ENCODE measurements at regions not wholly inside any gene's neighbourhood (a gene's known extent, or its start where the extent isn't known, plus 50 kb on each side); places are given as distances from the start of the nearest gene placed in this dataset.

- TF ChIP-seq CTCF (IDR thresholded peaks at IDR 0.05) = no peak
- no peak overlapping the region for H3K4me3 ChIP-seq
- H3K27ac ChIP-seq = no peak overlapping the region
Observed at GRCh38 chr9:79470954-79471353, 100.8 kb upstream of the TLE4 start.

GRCh38 chr9:79471580-79472543 is 99.9 kb upstream of the TLE4 start:
- no peak for TF ChIP-seq CTCF (IDR thresholded peaks at IDR 0.05)
- peak; percentile 79 for DNase-seq (ENCODE audit: low spot score)
- Histone ChIP-seq H3K27ac (no peak overlapping the region), H3K4me3 (no peak overlapping the region)

More at GRCh38 chr9:79470954-79471353, 100.8 kb upstream of the TLE4 start:
- DNase-seq (ENCODE audit: low spot score) = no peak

GRCh38 chr9:79473704-79474103 is 98.1 kb upstream of the TLE4 start:
- no peak for TF ChIP-seq CTCF (IDR thresholded peaks at IDR 0.05)
- Histone ChIP-seq H3K4me3 (no peak overlapping the region), H3K27ac (no peak overlapping the region)
- DNase-seq (ENCODE audit: low spot score) = no peak

GRCh38 chr9:79477241-79477840 is 94.4 kb upstream of the TLE4 start:
- Histone ChIP-seq H3K4me3 (no peak overlapping the region), H3K27ac (no peak overlapping the region)
- TF ChIP-seq CTCF (IDR thresholded peaks at IDR 0.05) = no peak
- no peak for DNase-seq (ENCODE audit: low spot score)

- no peak for TF ChIP-seq CTCF (IDR thresholded peaks at IDR 0.05)
- Histone ChIP-seq H3K27ac (no peak overlapping the region), H3K4me3 (no peak overlapping the region)
- DNase-seq (ENCODE audit: low spot score) = no peak
Observed at GRCh38 chr9:79477955-79478771, 93.6 kb upstream of the TLE4 start.

GRCh38 chr9:79480639-79481038 is 91.1 kb upstream of the TLE4 start:
- no peak for DNase-seq (ENCODE audit: low spot score)
- Histone ChIP-seq H3K27ac (no peak overlapping the region), H3K4me3 (no peak overlapping the region)
- no peak for TF ChIP-seq CTCF (IDR thresholded peaks at IDR 0.05)

Data from coronary artery (tissue), 2 donors.